Osteocyte (in vitro differentiated cells): ENCODE measurements at regions not wholly inside any gene's neighbourhood (a gene's known extent, or its start where the extent isn't known, plus 50 kb on each side); places are given as distances from the start of the nearest gene placed in this dataset.

Source experiments
- DNase-seq: peaks from one replicate; pipeline ENCODE4 v3.0.0; 2021; ENCODE audit warnings: mixed read lengths; ENCODE audit not compliant: unreplicated experiment; ENCODE audit errors: extremely low spot score
- H3K27ac Mint-ChIP-seq: one replicate; pipeline ENCODE4 v1.8.0; 2021; ENCODE audit warnings: mild to moderate bottlenecking, mixed read lengths; ENCODE audit not compliant: unreplicated experiment
- H3K27me3 Mint-ChIP-seq: one replicate; pipeline ENCODE4 v1.8.0; 2021; ENCODE audit warnings: mixed read lengths; ENCODE audit not compliant: unreplicated experiment
- H3K36me3 Mint-ChIP-seq: one replicate; pipeline ENCODE4 v1.8.0; 2021; ENCODE audit warnings: mixed read lengths; ENCODE audit not compliant: unreplicated experiment
- H3K4me1 Mint-ChIP-seq: one replicate; pipeline ENCODE4 v1.8.0; 2021; ENCODE audit warnings: mixed read lengths; ENCODE audit not compliant: unreplicated experiment
- H3K4me3 Mint-ChIP-seq: one replicate; pipeline ENCODE4 v1.8.0; 2021; ENCODE audit warnings: mild to moderate bottlenecking, moderate library complexity, mixed read lengths; ENCODE audit not compliant: unreplicated experiment
- H3K9me3 Mint-ChIP-seq: one replicate; pipeline ENCODE4 v1.8.0; 2021; ENCODE audit warnings: mixed read lengths; ENCODE audit not compliant: unreplicated experiment
- TF ChIP-seq, protein P1 (sequence below): fragments of 200-600 bp; sonication (generic); IDR thresholded peaks from 2 replicates; pipeline ENCODE4 v1.5.0; 2021; ENCODE audit warnings: antibody characterized with exemption, mild to moderate bottlenecking, moderate library complexity

DNA sequence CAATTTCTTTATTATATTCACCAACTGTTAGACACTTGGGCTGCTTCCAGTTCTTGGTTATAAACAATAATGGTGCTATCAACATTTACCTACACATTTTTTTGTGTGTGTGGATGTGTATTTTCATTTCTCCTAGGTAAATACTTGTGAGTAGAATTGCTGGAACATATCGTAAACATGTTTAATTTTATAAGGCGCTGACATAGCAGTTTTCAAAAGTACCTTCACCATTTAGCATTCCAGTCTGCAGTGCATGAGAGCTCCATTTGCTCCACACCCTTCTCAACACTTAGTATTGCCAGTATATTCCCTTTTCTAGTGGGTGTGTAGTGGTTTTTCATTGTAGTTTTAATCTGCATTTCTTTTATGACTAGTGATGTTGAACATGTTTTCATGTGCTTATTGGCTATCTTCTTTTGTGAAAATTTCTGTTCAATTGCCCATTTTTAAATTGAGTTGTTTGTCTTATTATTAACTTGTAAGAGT, 59.6 kb upstream of the FAM204A start:
- no peak overlapping the region for H3K27ac Mint-ChIP-seq
- DNase-seq: no peak
- TF ChIP-seq, protein P1, sequence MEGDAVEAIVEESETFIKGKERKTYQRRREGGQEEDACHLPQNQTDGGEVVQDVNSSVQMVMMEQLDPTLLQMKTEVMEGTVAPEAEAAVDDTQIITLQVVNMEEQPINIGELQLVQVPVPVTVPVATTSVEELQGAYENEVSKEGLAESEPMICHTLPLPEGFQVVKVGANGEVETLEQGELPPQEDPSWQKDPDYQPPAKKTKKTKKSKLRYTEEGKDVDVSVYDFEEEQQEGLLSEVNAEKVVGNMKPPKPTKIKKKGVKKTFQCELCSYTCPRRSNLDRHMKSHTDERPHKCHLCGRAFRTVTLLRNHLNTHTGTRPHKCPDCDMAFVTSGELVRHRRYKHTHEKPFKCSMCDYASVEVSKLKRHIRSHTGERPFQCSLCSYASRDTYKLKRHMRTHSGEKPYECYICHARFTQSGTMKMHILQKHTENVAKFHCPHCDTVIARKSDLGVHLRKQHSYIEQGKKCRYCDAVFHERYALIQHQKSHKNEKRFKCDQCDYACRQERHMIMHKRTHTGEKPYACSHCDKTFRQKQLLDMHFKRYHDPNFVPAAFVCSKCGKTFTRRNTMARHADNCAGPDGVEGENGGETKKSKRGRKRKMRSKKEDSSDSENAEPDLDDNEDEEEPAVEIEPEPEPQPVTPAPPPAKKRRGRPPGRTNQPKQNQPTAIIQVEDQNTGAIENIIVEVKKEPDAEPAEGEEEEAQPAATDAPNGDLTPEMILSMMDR: no peak
- H3K27me3 Mint-ChIP-seq: peaks cover 6% of the 10 kb centered on the region
- H3K4me1 Mint-ChIP-seq: no peaks in the 10 kb centered on the region
- H3K9me3 Mint-ChIP-seq: no peaks in the 10 kb centered on the region
- H3K36me3 Mint-ChIP-seq: no peaks in the 10 kb centered on the region
- H3K4me3 Mint-ChIP-seq: no peak overlapping the region

DNA sequence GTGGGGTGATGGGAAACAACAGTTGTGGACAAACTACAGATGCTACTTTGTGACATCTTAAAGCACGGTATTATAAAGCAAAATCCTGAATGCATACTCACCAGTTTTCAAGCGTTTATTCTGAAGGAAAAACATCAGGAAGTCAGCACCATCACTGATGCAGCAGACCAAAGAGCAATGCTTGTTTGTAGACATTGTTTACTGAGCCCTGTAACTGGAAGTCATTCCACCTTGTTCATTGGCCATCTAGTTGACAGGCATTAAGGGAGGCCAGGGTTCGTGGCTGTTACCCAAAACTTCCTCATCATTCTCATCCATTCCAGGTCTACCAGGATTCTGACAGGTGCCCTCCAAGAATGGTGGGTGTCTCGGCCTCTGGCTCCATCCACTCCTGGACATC, 55.3 kb upstream of the FAM204A start:
- Mint-ChIP-seq H3K4me3 (no peak overlapping the region), H3K4me1 (peaks cover 12% of the 10 kb centered on the region), H3K27me3 (peaks cover 6% of the 10 kb centered on the region), H3K36me3 (no peaks in the 10 kb centered on the region), H3K9me3 (no peaks in the 10 kb centered on the region), H3K27ac (no peak overlapping the region)
- DNase-seq: no peak
- TF ChIP-seq, protein P1: no peak

DNA sequence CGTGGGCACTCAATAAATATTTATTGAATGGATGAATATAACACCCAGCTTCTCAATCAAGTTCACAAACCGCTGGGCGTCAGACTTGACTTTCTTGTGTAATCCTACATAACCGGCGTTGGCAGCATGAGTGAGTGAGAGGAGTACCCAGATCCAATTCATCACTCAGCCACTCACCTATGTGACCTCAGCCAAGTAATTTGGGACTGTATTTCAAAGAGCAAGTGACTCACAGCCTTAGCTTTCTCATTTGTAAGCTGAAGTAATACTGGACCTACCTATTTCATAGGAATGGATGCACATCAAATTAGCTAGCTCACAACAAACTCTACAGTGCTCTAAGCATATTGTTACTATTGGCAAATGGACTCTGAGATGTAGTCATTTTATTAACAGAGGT, 53.8 kb upstream of the FAM204A start:
- peaks cover 12% of the 10 kb centered on the region for H3K4me1 Mint-ChIP-seq
- H3K27ac Mint-ChIP-seq: no peak overlapping the region
- no peaks in the 10 kb centered on the region for H3K36me3 Mint-ChIP-seq
- no peak overlapping the region for H3K4me3 Mint-ChIP-seq
- H3K27me3 Mint-ChIP-seq: peaks cover 6% of the 10 kb centered on the region
- TF ChIP-seq, protein P1: no peak
- no peak for DNase-seq
- no peaks in the 10 kb centered on the region for H3K9me3 Mint-ChIP-seq

DNA sequence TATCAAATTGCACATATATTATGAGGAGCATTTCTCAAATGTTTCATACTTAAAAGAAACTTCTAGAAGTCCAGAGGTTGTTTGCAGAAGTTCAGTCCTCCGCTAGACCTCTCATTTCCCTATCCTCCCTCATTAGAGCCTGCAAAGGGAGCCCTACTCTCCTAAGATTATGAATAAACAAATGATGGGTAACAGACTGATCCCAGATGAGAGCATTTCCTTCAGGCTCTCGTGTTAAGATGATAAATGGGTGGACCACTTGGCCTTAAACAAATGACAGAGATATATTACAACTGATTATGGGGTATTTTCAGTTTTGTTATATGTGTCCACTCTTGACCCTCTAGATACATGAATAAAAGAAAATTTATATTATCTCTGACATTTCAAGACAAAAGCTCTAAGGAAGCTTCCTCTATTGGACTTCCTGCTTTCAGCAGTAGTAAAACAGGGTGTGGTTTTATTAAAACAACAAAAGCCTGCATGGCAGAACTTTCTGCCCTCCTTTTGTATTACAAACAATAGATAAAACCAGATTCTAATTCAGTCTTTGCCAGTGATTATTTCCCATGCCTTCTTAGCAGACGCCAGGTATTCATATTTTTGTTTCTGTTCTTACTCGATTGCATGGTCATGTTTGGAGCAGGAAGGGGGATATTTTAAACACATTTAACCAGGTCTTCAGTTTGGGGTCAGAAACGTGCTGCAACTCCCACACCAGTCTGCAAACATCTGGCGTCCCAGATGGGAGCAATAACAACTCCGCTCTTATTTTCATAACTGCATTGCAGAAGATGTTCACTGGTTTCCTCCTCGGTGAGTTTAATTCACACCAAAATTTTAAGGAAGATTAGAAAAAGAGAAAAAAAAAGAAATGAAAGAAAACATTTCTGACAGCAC, 52.4 kb upstream of the FAM204A start:
- peak overlapping the region; percentile 7 for H3K4me3 Mint-ChIP-seq

DNA sequence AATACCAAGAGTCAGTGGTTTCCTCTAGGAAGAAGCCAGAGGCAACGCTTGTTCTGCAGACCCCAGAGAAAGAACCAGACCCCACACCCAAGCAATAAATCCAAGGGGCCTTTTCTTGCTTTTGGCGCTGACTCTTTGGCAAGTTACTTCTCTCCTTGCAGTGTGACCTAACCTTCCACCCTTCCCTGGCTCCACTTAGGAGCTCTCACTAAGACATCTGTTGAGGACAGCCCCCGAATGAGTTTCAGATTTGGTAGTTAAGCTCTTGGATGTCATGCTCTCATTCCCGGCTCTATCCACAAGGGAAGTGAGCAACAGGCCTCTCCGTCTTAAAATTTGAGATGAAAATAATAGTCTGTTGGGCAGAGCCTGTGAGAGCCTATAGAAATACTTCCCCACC, 50.6 kb upstream of the FAM204A start:
- Mint-ChIP-seq H3K27ac (no peak overlapping the region), H3K4me3 (no peak overlapping the region), H3K36me3 (no peaks in the 10 kb centered on the region), H3K9me3 (peaks cover 4% of the 10 kb centered on the region), H3K27me3 (peaks cover 11% of the 10 kb centered on the region), H3K4me1 (peaks cover 12% of the 10 kb centered on the region)
- DNase-seq: no peak
- TF ChIP-seq, protein P1: no peak

More for the DNA sequence above, 52.4 kb upstream of the FAM204A start:
- TF ChIP-seq, protein P1: no peak
- Mint-ChIP-seq H3K4me1 (peaks cover 12% of the 10 kb centered on the region), H3K9me3 (no peaks in the 10 kb centered on the region), H3K27me3 (peaks cover 14% of the 10 kb centered on the region), H3K36me3 (no peaks in the 10 kb centered on the region), H3K27ac (no peak overlapping the region)
- DNase-seq: no peak
